GM23338 (cell line): ENCODE measurements at regions not wholly inside any gene's neighbourhood (a gene's known extent, or its start where the extent isn't known, plus 50 kb on each side); places are given as distances from the start of the nearest gene placed in this dataset.

Source experiments
- ATAC-seq: fragments of 200-7000 bp; cut with Tn5 transposase; 3 replicates; pipeline ENCODE4 v1.9.1; 2020
- DNase-seq: peaks from one replicate; pipeline ENCODE4 v3.0.0-alpha.2; 2015; ENCODE audit warnings: low spot score
- H2AFZ ChIP-seq: fragments of 200-600 bp; sonication (generic); 2 replicates; pipeline ENCODE4 v1.8.0; 2016; ENCODE audit warnings: antibody characterized with exemption, mild to moderate bottlenecking, moderate library complexity
- H3F3A ChIP-seq: fragments of 200-600 bp; sonication (generic); replicated peaks from 2 replicates; pipeline ENCODE4 v1.8.0; 2017; ENCODE audit warnings: antibody characterized with exemption, mixed run types, low read depth
- H3K27ac ChIP-seq: fragments of 200-600 bp; sonication (generic); 2 replicates; pipeline ENCODE4 v1.6.1; 2016; ENCODE audit warnings: low read depth
- H3K27me3 ChIP-seq: fragments of 200-600 bp; sonication (generic); 2 replicates; pipeline ENCODE4 v1.8.0; 2016; ENCODE audit warnings: mild to moderate bottlenecking, mixed run types, moderate library complexity; ENCODE audit not compliant: insufficient read depth
- H3K36me3 ChIP-seq: fragments of 200-600 bp; sonication (generic); 2 replicates; pipeline ENCODE4 v1.8.0; 2016; ENCODE audit warnings: mild to moderate bottlenecking; ENCODE audit not compliant: insufficient read depth
- H3K4me1 ChIP-seq: fragments of 200-600 bp; sonication (generic); 2 replicates; pipeline ENCODE4 v1.8.0; 2016; ENCODE audit warnings: mild to moderate bottlenecking, moderate library complexity; ENCODE audit not compliant: insufficient read depth
- H3K4me2 ChIP-seq: fragments of 200-600 bp; sonication (generic); 2 replicates; pipeline ENCODE4 v1.7.1; 2017; ENCODE audit warnings: mixed run types
- H3K4me3 ChIP-seq: fragments of 200-600 bp; sonication (generic); 2 replicates; pipeline ENCODE4 v1.6.1; 2016; ENCODE audit warnings: mixed run types
- H3K79me2 ChIP-seq: fragments of 200-600 bp; sonication (generic); replicated peaks from 2 replicates; pipeline ENCODE4 v1.8.0; 2017; ENCODE audit warnings: mild to moderate bottlenecking; ENCODE audit not compliant: insufficient read depth
- H3K9me2 ChIP-seq: fragments of 200-600 bp; sonication (generic); 2 replicates; pipeline ENCODE4 v1.8.0; 2017; ENCODE audit not compliant: insufficient read depth
- H4K20me1 ChIP-seq: fragments of 200-600 bp; sonication (generic); replicated peaks from 2 replicates; pipeline ENCODE4 v1.8.0; 2017; ENCODE audit warnings: mild to moderate bottlenecking; ENCODE audit not compliant: insufficient read depth
- H3K27ac Mint-ChIP-seq: 2 replicates; pipeline ENCODE4 v1.8.0; 2020; ENCODE audit warnings: inconsistent platforms, mild to moderate bottlenecking, moderate library complexity, mixed read lengths
- H3K27me3 Mint-ChIP-seq: 3 replicates; pipeline ENCODE4 v1.8.0; 2022; ENCODE audit warnings: low read depth, mild to moderate bottlenecking, moderate library complexity, mixed read lengths, inconsistent platforms; ENCODE audit not compliant: insufficient read depth, poor library complexity
- H3K36me3 Mint-ChIP-seq: 3 replicates; pipeline ENCODE4 v1.8.0; 2021; ENCODE audit warnings: low read depth, mild to moderate bottlenecking, inconsistent platforms, moderate library complexity, mixed read lengths
- H3K4me1 Mint-ChIP-seq: 3 replicates; pipeline ENCODE4 v1.8.0; 2020; ENCODE audit warnings: mild to moderate bottlenecking, inconsistent platforms, mixed read lengths
- H3K4me3 Mint-ChIP-seq: 3 replicates; pipeline ENCODE4 v1.8.0; 2021; ENCODE audit warnings: moderate library complexity, mild to moderate bottlenecking, inconsistent platforms, mixed read lengths
- H3K9me3 Mint-ChIP-seq: 3 replicates; pipeline ENCODE4 v1.8.0; 2020; ENCODE audit warnings: moderate library complexity, mild to moderate bottlenecking, inconsistent platforms, mixed read lengths
- CREB1 ChIP-seq: fragments of 250-450 bp; sonication (Bioruptor Pico); IDR thresholded peaks from 2 replicates; pipeline ENCODE4 v1.5.0; 2020; ENCODE audit warnings: low read depth, mild to moderate bottlenecking, moderate library complexity
- CTCF ChIP-seq, 2 experiments: fragments of 200-600 bp in 1 of 2; sonication (generic) in 1 of 2; conservative IDR thresholded peaks; 2 replicates each; pipeline versions ENCODE4 v1.5.1 to v1.6.1; 2016 to 2017; ENCODE audit warnings: antibody characterized with exemption in 2 of 2, low read depth in 2 of 2, mild to moderate bottlenecking in 2 of 2, moderate library complexity in 1 of 2
- ETS1 ChIP-seq: IDR thresholded peaks from 2 replicates; pipeline ENCODE4 v1.6.1; 2016; ENCODE audit warnings: antibody characterized with exemption
- EZH2 ChIP-seq: fragments of 200-600 bp; sonication (generic); IDR thresholded peaks from one replicate; pipeline ENCODE4 v1.8.0; 2017; ENCODE audit warnings: antibody characterized with exemption, mild to moderate bottlenecking, low read depth; ENCODE audit not compliant: unreplicated experiment
- EZH2phosphoT487 ChIP-seq: fragments of 200-600 bp; sonication (generic); IDR thresholded peaks from one replicate; pipeline ENCODE4 v1.8.1; 2018; ENCODE audit warnings: antibody characterized with exemption; ENCODE audit not compliant: unreplicated experiment
- JUNB ChIP-seq: IDR thresholded peaks from one replicate; pipeline ENCODE4 v1.6.1; 2016; ENCODE audit warnings: antibody characterized with exemption; ENCODE audit not compliant: unreplicated experiment
- NANOG ChIP-seq: IDR thresholded peaks from 2 replicates; pipeline ENCODE4 v1.6.1; 2016; ENCODE audit warnings: antibody characterized with exemption, borderline replicate concordance
- POLR2AphosphoS5 ChIP-seq: IDR thresholded peaks from 2 replicates; pipeline ENCODE4 v1.6.1; 2016; ENCODE audit warnings: antibody characterized with exemption, low read depth
- REST ChIP-seq: IDR thresholded peaks from one replicate; pipeline ENCODE4 v1.6.1; 2018; ENCODE audit warnings: antibody characterized with exemption; ENCODE audit not compliant: unreplicated experiment
- STAT1 ChIP-seq: IDR thresholded peaks from one replicate; pipeline ENCODE4 v1.6.1; 2016; ENCODE audit warnings: antibody characterized with exemption; ENCODE audit not compliant: unreplicated experiment
- ZNF114 ChIP-seq: fragments of 250-450 bp; sonication (Bioruptor Pico); IDR thresholded peaks from 2 replicates; pipeline ENCODE4 v1.5.0; 2020; ENCODE audit warnings: mild to moderate bottlenecking, moderate library complexity
- ZNF331 ChIP-seq: fragments of 250-450 bp; sonication (Bioruptor Pico); IDR thresholded peaks from 2 replicates; pipeline ENCODE4 v1.5.0; 2020; ENCODE audit warnings: low read depth, mild to moderate bottlenecking, moderate library complexity
- ZNF462 ChIP-seq: fragments of 250-450 bp; sonication (Bioruptor Pico); IDR thresholded peaks from 2 replicates; pipeline ENCODE4 v1.5.0; 2020; ENCODE audit warnings: mild to moderate bottlenecking, moderate library complexity

- Histone ChIP-seq H2AFZ (peak overlapping the region; percentile 75; the same call in 1 of the 2 replicates), H4K20me1 (no peaks in the 10 kb centered on the region), H3F3A (no peaks in the 10 kb centered on the region), H3K4me1 (no peaks in the 10 kb centered on the region), H3K27me3 (no peaks in the 10 kb centered on the region), H3K4me2 (no peak overlapping the region), H3K4me3 (no peak overlapping the region), H3K9me2 (no peaks in the 10 kb centered on the region; the same call in 1 of the 2 replicates), H3K36me3 (no peaks in the 10 kb centered on the region), H3K27ac (no peak overlapping the region), H3K79me2 (no peaks in the 10 kb centered on the region)
- ATAC-seq (no peak), DNase-seq (no peak)
- Mint-ChIP-seq H3K4me1 (peaks cover 4% of the 10 kb centered on the region; the same call in 1 of the 3 replicates), H3K36me3 (no peaks in the 10 kb centered on the region), H3K27ac (no peak overlapping the region), H3K9me3 (no peaks in the 10 kb centered on the region), H3K4me3 (no peak overlapping the region), H3K27me3 (no peaks in the 10 kb centered on the region)
- no peak for TF ChIP-seq REST
- no peak for TF ChIP-seq ETS1
- no peak for TF ChIP-seq ZNF114 (CRISPR knock-in tag)
- TF ChIP-seq POLR2AphosphoS5 = no peak
- no peak for TF ChIP-seq NANOG
- no peak for TF ChIP-seq EZH2
- no peak for TF ChIP-seq CREB1 (CRISPR knock-in tag)
- TF ChIP-seq EZH2phosphoT487 = no peak
- no peak for TF ChIP-seq CTCF (conservative IDR thresholded peaks at IDR 0.05; ENCODE audit: low read depth in 2 of 2)
- TF ChIP-seq ZNF331 (CRISPR knock-in tag) = no peak
- no peak for TF ChIP-seq STAT1
- no peak for TF ChIP-seq ZNF462 (CRISPR knock-in tag)
- no peak for TF ChIP-seq JUNB
Measured at GRCh38 chr6:98310443-98310842, 523.9 kb upstream of the POU3F2 start.
